ENCODE measurements at regions not wholly inside any gene's neighbourhood (a gene's known extent, or its start where the extent isn't known, plus 50 kb on each side); places are given as distances from the start of the nearest gene placed in this dataset.

DNA sequence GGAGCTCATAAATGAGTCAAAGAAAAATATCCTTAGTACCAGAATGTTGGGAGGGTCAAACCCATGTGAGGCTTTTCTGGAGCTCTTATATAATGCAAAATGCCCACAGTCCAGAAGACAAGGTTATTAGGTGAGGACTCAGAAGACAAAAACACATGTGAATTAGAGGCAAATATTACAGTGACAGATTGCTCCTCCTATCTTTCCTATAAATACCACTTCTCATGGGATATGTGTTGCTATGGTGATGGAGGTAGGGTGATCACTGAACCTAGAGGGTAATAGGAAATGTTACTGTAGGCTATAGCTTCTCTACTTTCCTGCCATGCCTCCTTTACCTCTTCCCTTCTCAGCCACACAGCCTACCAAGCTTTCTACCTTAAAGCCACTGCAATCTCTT lies 264.6 kb downstream of the SEC61B start:
- Mint-ChIP-seq H3K36me3 (no peaks in the 10 kb centered on the region), H3K9me3 (no peaks in the 10 kb centered on the region), H3K4me1 (peaks cover 29% of the 10 kb centered on the region), H3K27ac (no peak overlapping the region), H3K4me3 (no peak overlapping the region), H3K27me3 (ENCODE audit: low read depth) (peaks cover 53% of the 10 kb centered on the region)
- TF ChIP-seq, protein P1, sequence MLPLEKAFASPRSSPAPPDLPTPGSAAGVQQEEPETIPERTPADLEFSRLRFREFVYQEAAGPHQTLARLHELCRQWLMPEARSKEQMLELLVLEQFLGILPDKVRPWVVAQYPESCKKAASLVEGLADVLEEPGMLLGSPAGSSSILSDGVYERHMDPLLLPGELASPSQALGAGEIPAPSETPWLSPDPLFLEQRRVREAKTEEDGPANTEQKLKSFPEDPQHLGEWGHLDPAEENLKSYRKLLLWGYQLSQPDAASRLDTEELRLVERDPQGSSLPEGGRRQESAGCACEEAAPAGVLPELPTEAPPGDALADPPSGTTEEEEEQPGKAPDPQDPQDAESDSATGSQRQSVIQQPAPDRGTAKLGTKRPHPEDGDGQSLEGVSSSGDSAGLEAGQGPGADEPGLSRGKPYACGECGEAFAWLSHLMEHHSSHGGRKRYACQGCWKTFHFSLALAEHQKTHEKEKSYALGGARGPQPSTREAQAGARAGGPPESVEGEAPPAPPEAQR (CRISPR knock-in tag; IDR thresholded peaks at IDR 0.05) = no peak
- no peak for TF ChIP-seq CREM (CRISPR knock-in tag; IDR thresholded peaks at IDR 0.05)
- TF ChIP-seq EMX1 (CRISPR knock-in tag; IDR thresholded peaks at IDR 0.05) = no peak
- TF ChIP-seq, protein P2, sequence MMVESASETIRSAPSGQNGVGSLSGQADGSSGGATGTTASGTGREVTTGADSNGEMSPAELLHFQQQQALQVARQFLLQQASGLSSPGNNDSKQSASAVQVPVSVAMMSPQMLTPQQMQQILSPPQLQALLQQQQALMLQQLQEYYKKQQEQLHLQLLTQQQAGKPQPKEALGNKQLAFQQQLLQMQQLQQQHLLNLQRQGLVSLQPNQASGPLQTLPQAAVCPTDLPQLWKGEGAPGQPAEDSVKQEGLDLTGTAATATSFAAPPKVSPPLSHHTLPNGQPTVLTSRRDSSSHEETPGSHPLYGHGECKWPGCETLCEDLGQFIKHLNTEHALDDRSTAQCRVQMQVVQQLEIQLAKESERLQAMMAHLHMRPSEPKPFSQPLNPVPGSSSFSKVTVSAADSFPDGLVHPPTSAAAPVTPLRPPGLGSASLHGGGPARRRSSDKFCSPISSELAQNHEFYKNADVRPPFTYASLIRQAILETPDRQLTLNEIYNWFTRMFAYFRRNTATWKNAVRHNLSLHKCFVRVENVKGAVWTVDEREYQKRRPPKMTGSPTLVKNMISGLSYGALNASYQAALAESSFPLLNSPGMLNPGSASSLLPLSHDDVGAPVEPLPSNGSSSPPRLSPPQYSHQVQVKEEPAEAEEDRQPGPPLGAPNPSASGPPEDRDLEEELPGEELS (CRISPR knock-in tag; IDR thresholded peaks at IDR 0.05) = no peak
- TF ChIP-seq ELF4 (CRISPR knock-in tag; IDR thresholded peaks at IDR 0.05; ENCODE audit: low read depth) = no peak
- TF ChIP-seq GTF2I (CRISPR knock-in tag; conservative IDR thresholded peaks at IDR 0.05) = no peak
- TF ChIP-seq JUN (CRISPR knock-in tag; IDR thresholded peaks at IDR 0.05) = no peak
- TF ChIP-seq, protein P3, sequence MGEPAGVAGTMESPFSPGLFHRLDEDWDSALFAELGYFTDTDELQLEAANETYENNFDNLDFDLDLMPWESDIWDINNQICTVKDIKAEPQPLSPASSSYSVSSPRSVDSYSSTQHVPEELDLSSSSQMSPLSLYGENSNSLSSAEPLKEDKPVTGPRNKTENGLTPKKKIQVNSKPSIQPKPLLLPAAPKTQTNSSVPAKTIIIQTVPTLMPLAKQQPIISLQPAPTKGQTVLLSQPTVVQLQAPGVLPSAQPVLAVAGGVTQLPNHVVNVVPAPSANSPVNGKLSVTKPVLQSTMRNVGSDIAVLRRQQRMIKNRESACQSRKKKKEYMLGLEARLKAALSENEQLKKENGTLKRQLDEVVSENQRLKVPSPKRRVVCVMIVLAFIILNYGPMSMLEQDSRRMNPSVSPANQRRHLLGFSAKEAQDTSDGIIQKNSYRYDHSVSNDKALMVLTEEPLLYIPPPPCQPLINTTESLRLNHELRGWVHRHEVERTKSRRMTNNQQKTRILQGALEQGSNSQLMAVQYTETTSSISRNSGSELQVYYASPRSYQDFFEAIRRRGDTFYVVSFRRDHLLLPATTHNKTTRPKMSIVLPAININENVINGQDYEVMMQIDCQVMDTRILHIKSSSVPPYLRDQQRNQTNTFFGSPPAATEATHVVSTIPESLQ (CRISPR knock-in tag; IDR thresholded peaks at IDR 0.05) = no peak
- TF ChIP-seq, protein P4, sequence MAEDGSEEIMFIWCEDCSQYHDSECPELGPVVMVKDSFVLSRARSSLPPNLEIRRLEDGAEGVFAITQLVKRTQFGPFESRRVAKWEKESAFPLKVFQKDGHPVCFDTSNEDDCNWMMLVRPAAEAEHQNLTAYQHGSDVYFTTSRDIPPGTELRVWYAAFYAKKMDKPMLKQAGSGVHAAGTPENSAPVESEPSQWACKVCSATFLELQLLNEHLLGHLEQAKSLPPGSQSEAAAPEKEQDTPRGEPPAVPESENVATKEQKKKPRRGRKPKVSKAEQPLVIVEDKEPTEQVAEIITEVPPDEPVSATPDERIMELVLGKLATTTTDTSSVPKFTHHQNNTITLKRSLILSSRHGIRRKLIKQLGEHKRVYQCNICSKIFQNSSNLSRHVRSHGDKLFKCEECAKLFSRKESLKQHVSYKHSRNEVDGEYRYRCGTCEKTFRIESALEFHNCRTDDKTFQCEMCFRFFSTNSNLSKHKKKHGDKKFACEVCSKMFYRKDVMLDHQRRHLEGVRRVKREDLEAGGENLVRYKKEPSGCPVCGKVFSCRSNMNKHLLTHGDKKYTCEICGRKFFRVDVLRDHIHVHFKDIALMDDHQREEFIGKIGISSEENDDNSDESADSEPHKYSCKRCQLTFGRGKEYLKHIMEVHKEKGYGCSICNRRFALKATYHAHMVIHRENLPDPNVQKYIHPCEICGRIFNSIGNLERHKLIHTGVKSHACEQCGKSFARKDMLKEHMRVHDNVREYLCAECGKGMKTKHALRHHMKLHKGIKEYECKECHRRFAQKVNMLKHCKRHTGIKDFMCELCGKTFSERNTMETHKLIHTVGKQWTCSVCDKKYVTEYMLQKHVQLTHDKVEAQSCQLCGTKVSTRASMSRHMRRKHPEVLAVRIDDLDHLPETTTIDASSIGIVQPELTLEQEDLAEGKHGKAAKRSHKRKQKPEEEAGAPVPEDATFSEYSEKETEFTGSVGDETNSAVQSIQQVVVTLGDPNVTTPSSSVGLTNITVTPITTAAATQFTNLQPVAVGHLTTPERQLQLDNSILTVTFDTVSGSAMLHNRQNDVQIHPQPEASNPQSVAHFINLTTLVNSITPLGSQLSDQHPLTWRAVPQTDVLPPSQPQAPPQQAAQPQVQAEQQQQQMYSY (CRISPR knock-in tag; IDR thresholded peaks at IDR 0.05) = no peak
- no peak for TF ChIP-seq JAZF1 (CRISPR knock-in tag; IDR thresholded peaks at IDR 0.05)
- TF ChIP-seq ATF1 (CRISPR knock-in tag; IDR thresholded peaks at IDR 0.05) = no peak
- TF ChIP-seq FOXK1 (CRISPR knock-in tag; IDR thresholded peaks at IDR 0.05) = no peak
- TF ChIP-seq, protein P5, sequence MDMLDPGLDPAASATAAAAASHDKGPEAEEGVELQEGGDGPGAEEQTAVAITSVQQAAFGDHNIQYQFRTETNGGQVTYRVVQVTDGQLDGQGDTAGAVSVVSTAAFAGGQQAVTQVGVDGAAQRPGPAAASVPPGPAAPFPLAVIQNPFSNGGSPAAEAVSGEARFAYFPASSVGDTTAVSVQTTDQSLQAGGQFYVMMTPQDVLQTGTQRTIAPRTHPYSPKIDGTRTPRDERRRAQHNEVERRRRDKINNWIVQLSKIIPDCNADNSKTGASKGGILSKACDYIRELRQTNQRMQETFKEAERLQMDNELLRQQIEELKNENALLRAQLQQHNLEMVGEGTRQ (CRISPR knock-in tag; IDR thresholded peaks at IDR 0.05) = no peak
- TF ChIP-seq, protein P6, sequence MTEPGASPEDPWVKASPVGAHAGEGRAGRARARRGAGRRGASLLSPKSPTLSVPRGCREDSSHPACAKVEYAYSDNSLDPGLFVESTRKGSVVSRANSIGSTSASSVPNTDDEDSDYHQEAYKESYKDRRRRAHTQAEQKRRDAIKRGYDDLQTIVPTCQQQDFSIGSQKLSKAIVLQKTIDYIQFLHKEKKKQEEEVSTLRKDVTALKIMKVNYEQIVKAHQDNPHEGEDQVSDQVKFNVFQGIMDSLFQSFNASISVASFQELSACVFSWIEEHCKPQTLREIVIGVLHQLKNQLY (CRISPR knock-in tag; IDR thresholded peaks at IDR 0.05) = no peak
- TF ChIP-seq KAT7 (CRISPR knock-in tag; IDR thresholded peaks at IDR 0.05; ENCODE audit: borderline replicate concordance) = no peak
- TF ChIP-seq, protein P7, sequence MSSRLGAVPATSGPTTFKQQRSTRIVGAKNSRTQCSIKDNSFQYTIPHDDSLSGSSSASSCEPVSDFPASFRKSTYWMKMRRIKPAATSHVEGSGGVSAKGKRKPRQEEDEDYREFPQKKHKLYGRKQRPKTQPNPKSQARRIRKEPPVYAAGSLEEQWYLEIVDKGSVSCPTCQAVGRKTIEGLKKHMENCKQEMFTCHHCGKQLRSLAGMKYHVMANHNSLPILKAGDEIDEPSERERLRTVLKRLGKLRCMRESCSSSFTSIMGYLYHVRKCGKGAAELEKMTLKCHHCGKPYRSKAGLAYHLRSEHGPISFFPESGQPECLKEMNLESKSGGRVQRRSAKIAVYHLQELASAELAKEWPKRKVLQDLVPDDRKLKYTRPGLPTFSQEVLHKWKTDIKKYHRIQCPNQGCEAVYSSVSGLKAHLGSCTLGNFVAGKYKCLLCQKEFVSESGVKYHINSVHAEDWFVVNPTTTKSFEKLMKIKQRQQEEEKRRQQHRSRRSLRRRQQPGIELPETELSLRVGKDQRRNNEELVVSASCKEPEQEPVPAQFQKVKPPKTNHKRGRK (CRISPR knock-in tag; IDR thresholded peaks at IDR 0.05; ENCODE audit: borderline replicate concordance) = no peak
- TF ChIP-seq TEAD1 (CRISPR knock-in tag; IDR thresholded peaks at IDR 0.05) = no peak
- TF ChIP-seq SOX15 (CRISPR knock-in tag; IDR thresholded peaks at IDR 0.05) = no peak
- no peak for TF ChIP-seq SMAD4 (CRISPR knock-in tag; IDR thresholded peaks at IDR 0.05)
- DNase-seq (ENCODE audit: low spot score) = no peak
- CTCF ChIA-PET = interaction anchor here (1.0 kb wide), 1 partner anchor 338 kb away, joined by 3 read pairs; no protein-coding TSS in a partner anchor
- POLR2A ChIA-PET = no interaction called here
- no peak for ATAC-seq

Measured in WTC11 (cell line).